Neural progenitor cell (in vitro differentiated cells): ENCODE measurements at regions not wholly inside any gene's neighbourhood (a gene's known extent, or its start where the extent isn't known, plus 50 kb on each side); places are given as distances from the start of the nearest gene placed in this dataset.

ENCODE experiments used
- CTCF ChIP-seq: fragments of 200-600 bp; sonication (generic); IDR thresholded peaks from 2 replicates; pipeline ENCODE4 v1.5.1; 2017; ENCODE audit warnings: antibody characterized with exemption, mild to moderate bottlenecking
- EZH2 ChIP-seq: fragments of 200-600 bp; sonication (generic); IDR thresholded peaks from 2 replicates; pipeline ENCODE4 v1.6.1; 2017; ENCODE audit warnings: antibody characterized with exemption, mild to moderate bottlenecking, moderate library complexity
- EZH2phosphoT487 ChIP-seq: fragments of 200-600 bp; sonication (generic); IDR thresholded peaks from 2 replicates; pipeline ENCODE4 v1.6.1; 2017; ENCODE audit warnings: antibody characterized with exemption

- TF ChIP-seq CTCF (no peak), EZH2 (no peak), EZH2phosphoT487 (no peak)
Measured at GRCh38 chr3:168828536-168828935, 732.8 kb upstream of the GOLIM4 start.
